HCT116 (cell line): ENCODE measurements at regions not wholly inside any gene's neighbourhood (a gene's known extent, or its start where the extent isn't known, plus 50 kb on each side); places are given as distances from the start of the nearest gene placed in this dataset.

Experiments
- ATAC-seq: fragments of 200-7000 bp; cut with Tn5 transposase; 2 replicates; pipeline ENCODE4 v1.9.1; 2020; ENCODE audit warnings: mild to moderate bottlenecking, moderate library complexity
- BruUV-seq: library from RNA; stranded (reverse); fragments of 400-500 nt; replicated peaks from 2 replicates; lab custom pipeline; 2021; lab: Mats Ljungman, UMichigan
- CTCF ChIA-PET: fragments of 300-600 bp; sonication (Branson Sonifier 250); formaldehyde crosslinking; loops from one replicate; lab custom pipeline; 2021; ENCODE audit warnings: antibody characterized with exemption; lab: Charles Lee
- POLR2A ChIA-PET: fragments of 300-600, 350-600 bp; sonication (Branson Sonifier 250); formaldehyde crosslinking; loops from one replicate; lab custom pipeline; 2021; ENCODE audit warnings: antibody characterized with exemption; lab: Charles Lee
- RAD21 ChIA-PET, 2 experiments: fragments of 300-600 bp; sonication (Branson Sonifier 250); formaldehyde crosslinking; loops; one replicate each; lab custom pipeline; 2023; ENCODE audit warnings: low total read pairs in 2 of 2; ENCODE audit not compliant: uncharacterized antibody in 2 of 2, unreplicated experiment in 2 of 2, low non-redundant PET in 1 of 2; lab: Charles Lee
- DNase-seq: peaks from one replicate; pipeline ENCODE4 v3.0.0-alpha.2; 2010; ENCODE audit warnings: low read depth, low spot score
- H2AFZ ChIP-seq: fragments of 200-600 bp; shearing (Covaris generic), sonication (generic); 2 replicates; pipeline ENCODE4 v1.6.1; 2017; ENCODE audit warnings: low read depth, mixed run types, mixed read lengths, antibody characterized with exemption, low read length; ENCODE audit not compliant: poor library complexity, severe bottlenecking
- H3K27ac ChIP-seq: 2 replicates; pipeline ENCODE4 v1.5.1; 2012; ENCODE audit warnings: low read depth, low read length
- H3K27me3 ChIP-seq: fragments of 200-600 bp; sonication (generic); 2 replicates; pipeline ENCODE4 v1.6.1; 2016; ENCODE audit warnings: mixed run types, low read length, mixed read lengths; ENCODE audit not compliant: insufficient read depth
- H3K36me3 ChIP-seq, 2 experiments: fragments of 200-500 bp in 1 of 2; fragments of 200-600 bp in 1 of 2; sonication (Bioruptor generic) in 1 of 2; sonication (generic) in 1 of 2; 2 replicates each; pipeline versions ENCODE4 v1.5.1 to v1.6.1; 2014 to 2016; ENCODE audit warnings: low read length in 2 of 2, inconsistent platforms in 1 of 2, mixed read lengths in 1 of 2, mixed run types in 1 of 2; ENCODE audit not compliant: insufficient read depth in 2 of 2, control insufficient read depth in 1 of 2
- H3K4me1 ChIP-seq, 2 experiments: fragments of 200-600 bp in 1 of 2; sonication (generic) in 1 of 2; 2 replicates each; pipeline versions ENCODE4 v1.5.1 to v1.6.1; 2012 to 2017; ENCODE audit warnings: low read length in 2 of 2, inconsistent platforms in 1 of 2, mild to moderate bottlenecking in 1 of 2, mixed read lengths in 1 of 2, mixed run types in 1 of 2, moderate library complexity in 1 of 2; ENCODE audit not compliant: insufficient read depth in 2 of 2, control insufficient read depth in 1 of 2
- H3K4me2 ChIP-seq: fragments of 200-600 bp; sonication (generic); 2 replicates; pipeline ENCODE4 v1.6.1; 2017; ENCODE audit warnings: mixed run types, low read length, mixed read lengths
- H3K4me3 ChIP-seq, 2 experiments: fragments of 200-600 bp in 1 of 2; sonication (generic) in 1 of 2; replicated peaks in 1 of 2; 2 replicates each; pipeline ENCODE4 v1.5.1; 2011 to 2016; ENCODE audit warnings: low read length in 2 of 2, control low read depth in 1 of 2, low read depth in 1 of 2, mild to moderate bottlenecking in 1 of 2, mixed read lengths in 1 of 2, mixed run types in 1 of 2
- H3K79me2 ChIP-seq: fragments of 200-600 bp; sonication (generic); 2 replicates; pipeline ENCODE4 v1.6.1; 2017; ENCODE audit warnings: mild to moderate bottlenecking, mixed run types, low read length, moderate library complexity, mixed read lengths; ENCODE audit not compliant: insufficient read depth
- H3K9ac ChIP-seq: fragments of 200-600 bp; sonication (generic); 2 replicates; pipeline ENCODE4 v1.6.1; 2016; ENCODE audit warnings: low read length, mixed read lengths
- H3K9me2 ChIP-seq: fragments of 200-600 bp; sonication (generic), shearing (Covaris generic); 2 replicates; pipeline ENCODE4 v1.6.1; 2017; ENCODE audit warnings: mixed run types, mild to moderate bottlenecking, moderate library complexity; ENCODE audit not compliant: insufficient read depth
- H3K9me3 ChIP-seq, 2 experiments: fragments of 200-500 bp in 1 of 2; fragments of 200-600 bp in 1 of 2; sonication (Bioruptor generic) in 1 of 2; sonication (generic) in 1 of 2; 2 replicates each; pipeline ENCODE4 v1.6.1; 2014 to 2017; ENCODE audit warnings: low read length in 2 of 2, mixed read lengths in 2 of 2, inconsistent platforms in 1 of 2, low read depth in 1 of 2, mild to moderate bottlenecking in 1 of 2, mixed run types in 1 of 2, moderate library complexity in 1 of 2; ENCODE audit not compliant: control insufficient read depth in 1 of 2, insufficient read depth in 1 of 2
- H4K20me1 ChIP-seq: fragments of 200-600 bp; sonication (generic), shearing (Covaris generic); 2 replicates; pipeline ENCODE4 v1.6.1; 2017; ENCODE audit warnings: mixed run types, mild to moderate bottlenecking, moderate library complexity; ENCODE audit not compliant: insufficient read depth
- CBX3 ChIP-seq: IDR thresholded peaks from 2 replicates; pipeline ENCODE4 v1.6.1; 2012; ENCODE audit warnings: low read depth
- CEBPB ChIP-seq: IDR thresholded peaks from 2 replicates; pipeline ENCODE4 v1.6.1; 2012; ENCODE audit warnings: low read depth
- CTCF ChIP-seq, 3 experiments: fragments of 200-600 bp in 1 of 3; sonication (generic) in 1 of 3; IDR thresholded peaks in 2 of 3; conservative IDR thresholded peaks in 1 of 3; 2 replicates each; pipeline ENCODE4 v1.5.1; 2012 to 2017; ENCODE audit warnings: low read depth in 2 of 3, low read length in 2 of 3, antibody characterized with exemption in 1 of 3, borderline replicate concordance in 1 of 3, control low read depth in 1 of 3, mild to moderate bottlenecking in 1 of 3, mixed read lengths in 1 of 3, mixed run types in 1 of 3, moderate library complexity in 1 of 3; ENCODE audit not compliant: insufficient read depth in 1 of 3
- ELF1 ChIP-seq: IDR thresholded peaks from 2 replicates; pipeline ENCODE4 v1.6.1; 2012; ENCODE audit warnings: low read depth, borderline replicate concordance
- EZH2 ChIP-seq: fragments of 200-600 bp; sonication (generic); IDR thresholded peaks from 2 replicates; pipeline ENCODE4 v1.6.1; 2017; ENCODE audit warnings: antibody characterized with exemption, mixed run types
- EZH2phosphoT487 ChIP-seq: fragments of 200-600 bp; IDR thresholded peaks from 2 replicates; pipeline ENCODE4 v1.6.1; 2018; ENCODE audit warnings: antibody characterized with exemption, borderline replicate concordance
- FOSL1 ChIP-seq: IDR thresholded peaks from 2 replicates; pipeline ENCODE4 v1.6.1; 2012; ENCODE audit warnings: low read depth
- JUND ChIP-seq: IDR thresholded peaks from 2 replicates; pipeline ENCODE4 v1.6.1; 2012
- POLR2A ChIP-seq: IDR thresholded peaks from 2 replicates; pipeline ENCODE4 v1.7.0; 2011; ENCODE audit warnings: borderline replicate concordance; ENCODE audit not compliant: insufficient read depth, insufficient read length; ENCODE audit errors: extremely low read depth
- RAD21 ChIP-seq: IDR thresholded peaks from 2 replicates; pipeline ENCODE4 v1.6.1; 2012; ENCODE audit warnings: low read depth, mild to moderate bottlenecking
- REST ChIP-seq: IDR thresholded peaks from 2 replicates; pipeline ENCODE4 v1.6.1; 2012; ENCODE audit warnings: low read depth
- SIN3A ChIP-seq: IDR thresholded peaks from 2 replicates; pipeline ENCODE4 v1.6.1; 2012; ENCODE audit warnings: low read depth
- SP1 ChIP-seq: IDR thresholded peaks from 2 replicates; pipeline ENCODE4 v1.6.1; 2012; ENCODE audit warnings: low read depth
- SRF ChIP-seq: IDR thresholded peaks from 2 replicates; pipeline ENCODE4 v1.6.1; 2012; ENCODE audit warnings: low read depth
- TCF7L2 ChIP-seq: IDR thresholded peaks from 2 replicates; pipeline ENCODE4 v1.7.0; 2011; ENCODE audit warnings: borderline replicate concordance, inconsistent platforms; ENCODE audit not compliant: insufficient read depth, insufficient read length; ENCODE audit errors: extremely low read depth
- YY1 ChIP-seq: IDR thresholded peaks from 2 replicates; pipeline ENCODE4 v1.6.1; 2011; ENCODE audit warnings: low read length, low read depth, moderate library complexity, mild to moderate bottlenecking; ENCODE audit not compliant: insufficient replicate concordance; ENCODE audit errors: extremely low read depth
- ZBTB33 ChIP-seq: IDR thresholded peaks from 2 replicates; pipeline ENCODE4 v1.6.1; 2011; ENCODE audit warnings: mild to moderate bottlenecking, low read length, moderate library complexity; ENCODE audit not compliant: insufficient replicate concordance; ENCODE audit errors: extremely low read depth
- ZFX ChIP-seq: fragments of 450-650 bp; IDR thresholded peaks from 2 replicates; pipeline ENCODE4 v1.6.1; 2017
- ZNF274 ChIP-seq: fragments of 200-500 bp; sonication (Bioruptor generic); IDR thresholded peaks from 2 replicates; pipeline ENCODE4 v1.6.1; 2014; ENCODE audit warnings: mild to moderate bottlenecking, low read depth, low read length, inconsistent platforms
- intact Hi-C: fragments of 100-400 bp; cut with micrococcal nuclease; formaldehyde crosslinking; loops from 2 replicates; pipeline ENCODE4 v1.10.0; 2022
- TF ChIP-seq, protein P1 (sequence below): IDR thresholded peaks from 2 replicates; pipeline ENCODE4 v1.6.1; 2012

GRCh38 chr15:29480278-29480677, 210.7 kb upstream of the NSMCE3 start:
- no TSS peak for BruUV-seq
- H3K36me3 ChIP-seq, result no peaks in the 10 kb centered on the region
- no peaks in the 10 kb centered on the region for H3K9me3 ChIP-seq
- no peaks in the 10 kb centered on the region for H4K20me1 ChIP-seq
- H3K79me2 ChIP-seq, result no peaks in the 10 kb centered on the region
- CTCF ChIA-PET, result no interaction called here
- no peak overlapping the region for H3K27ac ChIP-seq
- H3K4me3 ChIP-seq, result no peak overlapping the region
- RAD21 ChIA-PET, result no interaction called here
- no peaks in the 10 kb centered on the region for H3K4me1 ChIP-seq
- intact Hi-C loops, result no loop called here
- DNase-seq (no peak), ATAC-seq (no peak)
- POLR2A ChIA-PET, result no interaction called here
- no peak overlapping the region for H3K4me2 ChIP-seq
- H2AFZ ChIP-seq, result no peak overlapping the region
- no peaks in the 10 kb centered on the region for H3K9me2 ChIP-seq
- H3K27me3 ChIP-seq, result peaks cover 30% of the 10 kb centered on the region
- no peak overlapping the region for H3K9ac ChIP-seq
- TF ChIP-seq, protein P1, sequence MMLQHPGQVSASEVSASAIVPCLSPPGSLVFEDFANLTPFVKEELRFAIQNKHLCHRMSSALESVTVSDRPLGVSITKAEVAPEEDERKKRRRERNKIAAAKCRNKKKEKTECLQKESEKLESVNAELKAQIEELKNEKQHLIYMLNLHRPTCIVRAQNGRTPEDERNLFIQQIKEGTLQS, result no peak
- TF ChIP-seq ELF1, result no peak
- TF ChIP-seq ZBTB33, result no peak
- TF ChIP-seq TCF7L2, result no peak
- no peak for TF ChIP-seq RAD21
- no peak for TF ChIP-seq SP1
- TF ChIP-seq EZH2phosphoT487, result no peak
- TF ChIP-seq CEBPB, result no peak
- no peak for TF ChIP-seq ZFX
- no peak for TF ChIP-seq POLR2A
- TF ChIP-seq REST, result no peak
- no peak for TF ChIP-seq CTCF (IDR thresholded peaks at IDR 0.05 in 2 of 3, conservative IDR thresholded peaks at IDR 0.05 in 1 of 3; ENCODE audit: borderline replicate concordance in 1 of 3, insufficient read depth in 1 of 3, low read depth in 2 of 3, low read length in 2 of 3)
- TF ChIP-seq EZH2, result no peak
- TF ChIP-seq ZNF274, result no peak
- no peak for TF ChIP-seq FOSL1
- TF ChIP-seq CBX3, result no peak
- no peak for TF ChIP-seq JUND
- no peak for TF ChIP-seq YY1
- TF ChIP-seq SIN3A, result no peak
- no peak for TF ChIP-seq SRF
